Ecto neural progenitor cell (in vitro differentiated cells): ENCODE measurements at regions not wholly inside any gene's neighbourhood (a gene's known extent, or its start where the extent isn't known, plus 50 kb on each side); places are given as distances from the start of the nearest gene placed in this dataset.

Experiments
- DNase-seq: peaks from one replicate; pipeline ENCODE4 v3.0.0-alpha.2; 2018; ENCODE audit warnings: low spot score

- peak; percentile 74 for DNase-seq
Observed at GRCh38 chr9:105064248-105065097, 136.5 kb upstream of the ABCA1 start.

GRCh38 chr9:105065098-105066088 is 137.4 kb upstream of the ABCA1 start:
- no peak for DNase-seq

- DNase-seq, result no peak
Observed at GRCh38 chr9:105066275-105066865, 138.4 kb upstream of the ABCA1 start.

GRCh38 chr9:105067895-105068580 is 140.1 kb upstream of the ABCA1 start:
- DNase-seq, result no peak

GRCh38 chr9:105069285-105069684 is 141.3 kb upstream of the ABCA1 start:
- DNase-seq, result no peak

GRCh38 chr9:105069696-105070095 is 141.7 kb upstream of the ABCA1 start:
- no peak for DNase-seq

- DNase-seq, result no peak
Observed at GRCh38 chr9:105070176-105070575, 142.2 kb upstream of the ABCA1 start.

- no peak for DNase-seq
Observed at GRCh38 chr9:105072476-105072875, 144.5 kb upstream of the ABCA1 start.

- DNase-seq, result no peak
Observed at GRCh38 chr9:105073147-105073546, 145.2 kb upstream of the ABCA1 start.

- DNase-seq, result no peak
Observed at GRCh38 chr9:105074491-105074890, 146.5 kb upstream of the ABCA1 start.

- no peak for DNase-seq
Observed at GRCh38 chr9:105076729-105077128, 148.8 kb upstream of the ABCA1 start.

- no peak for DNase-seq
Observed at GRCh38 chr9:105079457-105079856, 151.5 kb upstream of the ABCA1 start.

GRCh38 chr9:105082843-105083242 is 154.9 kb upstream of the ABCA1 start:
- no peak for DNase-seq

GRCh38 chr9:105083256-105083655 is 155.3 kb upstream of the ABCA1 start:
- DNase-seq, result no peak

GRCh38 chr9:105087910-105088898 is 156.2 kb upstream of the SLC44A1 start:
- DNase-seq, result no peak

- no peak for DNase-seq
Observed at GRCh38 chr9:105089874-105090273, 154.6 kb upstream of the SLC44A1 start.

- DNase-seq, result no peak
Observed at GRCh38 chr9:105091004-105091640, 153.3 kb upstream of the SLC44A1 start.

GRCh38 chr9:105093685-105094084 is 150.8 kb upstream of the SLC44A1 start:
- DNase-seq, result no peak

- DNase-seq, result no peak
Observed at GRCh38 chr9:105098370-105098769, 146.1 kb upstream of the SLC44A1 start.

GRCh38 chr9:105103776-105104175 is 140.7 kb upstream of the SLC44A1 start:
- no peak for DNase-seq
